ENCODE measurements at regions not wholly inside any gene's neighbourhood (a gene's known extent, or its start where the extent isn't known, plus 50 kb on each side); places are given as distances from the start of the nearest gene placed in this dataset.

- TF ChIP-seq CTCF (conservative IDR thresholded peaks at IDR 0.05; ENCODE audit: low read depth, low read length), result no peak
- TF ChIP-seq EZH2phosphoT487 (IDR thresholded peaks at IDR 0.05; ENCODE audit: borderline replicate concordance, low read length), result no peak
- TF ChIP-seq EZH2 (IDR thresholded peaks at IDR 0.05; ENCODE audit: low read length, unreplicated experiment), result no peak
Observed at GRCh38 chr1:57615956-57616355, 192.1 kb upstream of the DAB1 start.

Measured in PC-3 (cell line).